ENCODE measurements at regions not wholly inside any gene's neighbourhood (a gene's known extent, or its start where the extent isn't known, plus 50 kb on each side); places are given as distances from the start of the nearest gene placed in this dataset.

DNA sequence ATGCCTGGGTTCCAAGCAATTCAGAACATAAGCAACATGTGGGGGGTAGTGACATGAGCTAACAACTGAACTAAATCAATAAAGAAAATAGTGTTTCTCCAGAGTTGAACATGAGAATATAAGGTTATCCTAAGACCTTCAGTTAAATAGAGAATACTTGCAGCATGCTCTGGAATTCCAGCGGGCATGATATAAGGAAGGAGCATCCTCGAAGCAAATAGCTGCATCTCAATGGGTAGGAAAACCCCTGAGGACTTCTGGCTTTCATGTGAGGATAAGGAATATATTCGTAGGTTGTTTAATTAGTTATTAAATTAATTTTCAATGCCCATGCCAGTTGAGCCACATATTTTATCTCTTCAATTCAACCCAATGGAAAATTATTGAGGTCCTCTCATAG lies 631.2 kb upstream of the EPHA7 start:
- TF ChIP-seq, protein P1, sequence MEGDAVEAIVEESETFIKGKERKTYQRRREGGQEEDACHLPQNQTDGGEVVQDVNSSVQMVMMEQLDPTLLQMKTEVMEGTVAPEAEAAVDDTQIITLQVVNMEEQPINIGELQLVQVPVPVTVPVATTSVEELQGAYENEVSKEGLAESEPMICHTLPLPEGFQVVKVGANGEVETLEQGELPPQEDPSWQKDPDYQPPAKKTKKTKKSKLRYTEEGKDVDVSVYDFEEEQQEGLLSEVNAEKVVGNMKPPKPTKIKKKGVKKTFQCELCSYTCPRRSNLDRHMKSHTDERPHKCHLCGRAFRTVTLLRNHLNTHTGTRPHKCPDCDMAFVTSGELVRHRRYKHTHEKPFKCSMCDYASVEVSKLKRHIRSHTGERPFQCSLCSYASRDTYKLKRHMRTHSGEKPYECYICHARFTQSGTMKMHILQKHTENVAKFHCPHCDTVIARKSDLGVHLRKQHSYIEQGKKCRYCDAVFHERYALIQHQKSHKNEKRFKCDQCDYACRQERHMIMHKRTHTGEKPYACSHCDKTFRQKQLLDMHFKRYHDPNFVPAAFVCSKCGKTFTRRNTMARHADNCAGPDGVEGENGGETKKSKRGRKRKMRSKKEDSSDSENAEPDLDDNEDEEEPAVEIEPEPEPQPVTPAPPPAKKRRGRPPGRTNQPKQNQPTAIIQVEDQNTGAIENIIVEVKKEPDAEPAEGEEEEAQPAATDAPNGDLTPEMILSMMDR (IDR thresholded peaks at IDR 0.05), result no peak
- TF ChIP-seq EP300 (IDR thresholded peaks at IDR 0.05) (no peak), POLR2A (IDR thresholded peaks at IDR 0.05) (no peak)

Measured in tibial nerve (tissue), 4 donors.